Naive thymus-derived CD4-positive, alpha-beta T cell (primary cell): ENCODE measurements at regions not wholly inside any gene's neighbourhood (a gene's known extent, or its start where the extent isn't known, plus 50 kb on each side); places are given as distances from the start of the nearest gene placed in this dataset.

Source experiments
- ATAC-seq: fragments of 150-1000 bp; cut with Tn5 transposase; 2 replicates; pipeline ENCODE4 v1.10.0; 2021; ENCODE audit warnings: mild to moderate bottlenecking, moderate library complexity
- CTCF ChIA-PET: fragments of 350-600 bp; sonication (Branson Sonifier 250); formaldehyde crosslinking; loops from one replicate; lab custom pipeline; 2021; ENCODE audit warnings: antibody characterized with exemption; lab: Charles Lee
- POLR2A ChIA-PET: fragments of 350-600 bp; sonication (Branson Sonifier 250); formaldehyde crosslinking; loops from one replicate; lab custom pipeline; 2021; ENCODE audit warnings: antibody characterized with exemption, inconsistent platforms; lab: Charles Lee
- DNase-seq, 9 donors: peaks; one replicate each; pipeline versions ENCODE4 v3.0.0 to v3.0.0-alpha.2; 2020 to 2022; ENCODE audit warnings: mixed read lengths in 1 of 9
- H3K27ac ChIP-seq: one replicate; pipeline ENCODE4 v1.7.0; 2013; ENCODE audit warnings: mild to moderate bottlenecking, low read depth, low read length, moderate library complexity
- H3K27me3 ChIP-seq, 2 donors: one replicate each; pipeline ENCODE4 v1.7.0; 2013; ENCODE audit warnings: low read length in 2 of 2, mild to moderate bottlenecking in 2 of 2, moderate library complexity in 2 of 2; ENCODE audit not compliant: control insufficient read depth in 2 of 2, insufficient read depth in 2 of 2
- H3K36me3 ChIP-seq, 3 experiments: 1 replicate in 2 of 3; 2 replicates in 1 of 3; pipeline ENCODE4 v1.7.0; 2013; ENCODE audit warnings: low read length in 3 of 3, mild to moderate bottlenecking in 3 of 3, moderate library complexity in 1 of 3; ENCODE audit not compliant: insufficient read depth in 3 of 3, control insufficient read depth in 2 of 3
- H3K4me1 ChIP-seq, 2 donors: one replicate each; pipeline ENCODE4 v1.7.0; 2013; ENCODE audit warnings: low read length in 2 of 2, mild to moderate bottlenecking in 2 of 2, moderate library complexity in 1 of 2; ENCODE audit not compliant: control insufficient read depth in 2 of 2, insufficient read depth in 2 of 2
- H3K4me3 ChIP-seq: 2 replicates; pipeline ENCODE4 v1.7.0; 2013; ENCODE audit warnings: mild to moderate bottlenecking, low read length
- H3K9me3 ChIP-seq, 3 experiments: 1 replicate in 2 of 3; 2 replicates in 1 of 3; pipeline ENCODE4 v1.7.0; 2013; ENCODE audit warnings: low read length in 3 of 3; ENCODE audit not compliant: control insufficient read depth in 2 of 3
- H3K27ac Mint-ChIP-seq, 9 donors: one replicate each; pipeline ENCODE4 v1.8.0; 2020 to 2022; ENCODE audit warnings: mixed read lengths in 9 of 9, mild to moderate bottlenecking in 8 of 9, moderate library complexity in 5 of 9, inconsistent platforms in 2 of 9
- H3K27me3 Mint-ChIP-seq, 5 donors: one replicate each; pipeline ENCODE4 v1.8.0; 2021 to 2022; ENCODE audit warnings: mixed read lengths in 5 of 5, mild to moderate bottlenecking in 1 of 5
- H3K36me3 Mint-ChIP-seq, 5 donors: one replicate each; pipeline ENCODE4 v1.8.0; 2020 to 2022; ENCODE audit warnings: mixed read lengths in 5 of 5, mild to moderate bottlenecking in 3 of 5, inconsistent platforms in 1 of 5
- H3K4me1 Mint-ChIP-seq, 7 donors: one replicate each; pipeline ENCODE4 v1.8.0; 2020 to 2022; ENCODE audit warnings: mixed read lengths in 7 of 7, mild to moderate bottlenecking in 3 of 7, inconsistent platforms in 1 of 7
- H3K4me3 Mint-ChIP-seq, 10 donors: one replicate each; pipeline ENCODE4 v1.8.0; 2020 to 2022; ENCODE audit warnings: mild to moderate bottlenecking in 10 of 10, mixed read lengths in 10 of 10, moderate library complexity in 6 of 10, inconsistent platforms in 2 of 10
- H3K9me3 Mint-ChIP-seq, 11 donors: one replicate each; pipeline ENCODE4 v1.8.0; 2020 to 2022; ENCODE audit warnings: mixed read lengths in 11 of 11, mild to moderate bottlenecking in 4 of 11, inconsistent platforms in 1 of 11, moderate library complexity in 1 of 11
- intact Hi-C, 2 donors: fragments of 100-400 bp; cut with micrococcal nuclease; formaldehyde crosslinking; loops; one replicate each; pipeline ENCODE4 v1.15.1; 2023

- peaks cover 0 to 12% of the 10 kb centered on the region in 2 donors for H3K4me1 ChIP-seq
- Mint-ChIP-seq H3K27me3 (peaks cover 0 to 20% (median 10%) of the 10 kb centered on the region in 5 donors), H3K27ac (no peak overlapping the region), H3K36me3 (no peaks in the 10 kb centered on the region), H3K9me3 (no peaks in the 10 kb centered on the region), H3K4me3 (no peak overlapping the region), H3K4me1 (peaks cover 10 to 20% (median 16%) of the 10 kb centered on the region in 7 donors)
- ChIA-PET CTCF (no interaction called here), POLR2A (no interaction called here)
- H3K27ac ChIP-seq, result no peak overlapping the region
- intact Hi-C loops, result no loop called here
- no peaks in the 10 kb centered on the region for H3K27me3 ChIP-seq
- no peak overlapping the region for H3K4me3 ChIP-seq
- no peaks in the 10 kb centered on the region for H3K36me3 ChIP-seq
- no peak for DNase-seq
- no peaks in the 10 kb centered on the region for H3K9me3 ChIP-seq
- no peak for ATAC-seq
These were observed 211.1 kb downstream of the ANKRD60 start for GRCh38 chr20:58017231-58017969.

GRCh38 chr20:58016779-58017178 lies 211.7 kb downstream of the ANKRD60 start:
- POLR2A ChIA-PET, result no interaction called here
- Mint-ChIP-seq H3K4me1 (peaks cover 10 to 20% (median 16%) of the 10 kb centered on the region in 7 donors), H3K36me3 (no peaks in the 10 kb centered on the region)

GRCh38 chr20:58014628-58015315 lies 213.7 kb downstream of the ANKRD60 start:
- no peak overlapping the region for H3K27ac ChIP-seq
- peaks cover 10 to 20% (median 16%) of the 10 kb centered on the region in 7 donors for H3K4me1 Mint-ChIP-seq
- peak overlapping the region in 4 of 9 donors; percentile 25 to 65 (median 62) for H3K27ac Mint-ChIP-seq
- peak in 7 of 9 donors; percentile 31 to 67 (median 59) for DNase-seq
- H3K9me3 Mint-ChIP-seq, result no peaks in the 10 kb centered on the region
- no peaks in the 10 kb centered on the region for H3K9me3 ChIP-seq
- CTCF ChIA-PET, result no interaction called here
- ATAC-seq, result peak; percentile 76
- no peak overlapping the region for H3K4me3 ChIP-seq
- no peaks in the 10 kb centered on the region for H3K36me3 Mint-ChIP-seq
- H3K4me1 ChIP-seq, result peaks cover 0 to 12% of the 10 kb centered on the region in 2 donors
- H3K27me3 Mint-ChIP-seq, result peaks cover 1 to 21% (median 12%) of the 10 kb centered on the region in 5 donors
- H3K4me3 Mint-ChIP-seq, result peak overlapping the region in 4 of 10 donors; percentile 14 to 50 (median 40)
- no peaks in the 10 kb centered on the region for H3K27me3 ChIP-seq
- no peaks in the 10 kb centered on the region for H3K36me3 ChIP-seq
- POLR2A ChIA-PET, result no interaction called here
- intact Hi-C loops, result no loop called here

More at GRCh38 chr20:58016779-58017178, 211.7 kb downstream of the ANKRD60 start:
- Histone ChIP-seq H3K27ac (no peak overlapping the region), H3K27me3 (no peaks in the 10 kb centered on the region), H3K36me3 (no peaks in the 10 kb centered on the region), H3K4me1 (peaks cover 0 to 12% of the 10 kb centered on the region in 2 donors), H3K9me3 (no peaks in the 10 kb centered on the region), H3K4me3 (no peak overlapping the region)
- Mint-ChIP-seq H3K27ac (no peak overlapping the region), H3K27me3 (peaks cover 0 to 16% (median 10%) of the 10 kb centered on the region in 5 donors), H3K9me3 (no peaks in the 10 kb centered on the region), H3K4me3 (no peak overlapping the region)
- ATAC-seq (no peak), DNase-seq (no peak)
- intact Hi-C loops, result no loop called here
- CTCF ChIA-PET, result no interaction called here

- DNase-seq, result no peak
- H3K27me3 Mint-ChIP-seq, result peaks cover 6 to 21% (median 14%) of the 10 kb centered on the region in 5 donors
- no peak overlapping the region for H3K4me3 Mint-ChIP-seq
- H3K9me3 Mint-ChIP-seq, result no peaks in the 10 kb centered on the region
- intact Hi-C loops, result no loop called here
- no peaks in the 10 kb centered on the region for H3K9me3 ChIP-seq
- H3K36me3 Mint-ChIP-seq, result no peaks in the 10 kb centered on the region
- no peak overlapping the region for H3K4me3 ChIP-seq
- peaks cover 10 to 20% (median 15%) of the 10 kb centered on the region in 7 donors for H3K4me1 Mint-ChIP-seq
- ChIA-PET CTCF (interaction anchor here (0.6 kb wide), 1 partner anchor 31 kb away, joined by 3 read pairs; no protein-coding TSS in a partner anchor), POLR2A (no interaction called here)
- peaks cover 0 to 12% of the 10 kb centered on the region in 2 donors for H3K4me1 ChIP-seq
- no peak overlapping the region for H3K27ac ChIP-seq
- no peaks in the 10 kb centered on the region for H3K36me3 ChIP-seq
- ATAC-seq, result no peak
- no peak overlapping the region for H3K27ac Mint-ChIP-seq
- H3K27me3 ChIP-seq, result no peaks in the 10 kb centered on the region
These were observed 215.5 kb downstream of the ANKRD60 start for GRCh38 chr20:58012731-58013510.

GRCh38 chr20:58011947-58012610 lies 216.4 kb downstream of the ANKRD60 start:
- H3K27ac Mint-ChIP-seq, result no peak overlapping the region
- ATAC-seq (no peak), DNase-seq (no peak)
- H3K36me3 ChIP-seq, result no peaks in the 10 kb centered on the region
- CTCF ChIA-PET, result interaction anchor here (0.6 kb wide), 1 partner anchor 31 kb away, joined by 3 read pairs; no protein-coding TSS in a partner anchor
- no peak overlapping the region for H3K4me3 ChIP-seq
- peaks cover 10 to 20% (median 15%) of the 10 kb centered on the region in 7 donors for H3K4me1 Mint-ChIP-seq
- H3K36me3 Mint-ChIP-seq, result no peaks in the 10 kb centered on the region
- no peak overlapping the region for H3K4me3 Mint-ChIP-seq
- H3K27ac ChIP-seq, result no peak overlapping the region
- H3K27me3 ChIP-seq, result no peaks in the 10 kb centered on the region
- H3K4me1 ChIP-seq, result peaks cover 0 to 12% of the 10 kb centered on the region in 2 donors
- intact Hi-C loops, result no loop called here
- POLR2A ChIA-PET, result no interaction called here
- H3K9me3 Mint-ChIP-seq, result no peaks in the 10 kb centered on the region
- H3K9me3 ChIP-seq, result no peaks in the 10 kb centered on the region
- H3K27me3 Mint-ChIP-seq, result peaks cover 6 to 16% (median 12%) of the 10 kb centered on the region in 5 donors
